Fibroblast of skin of back (primary cell): ENCODE measurements at regions not wholly inside any gene's neighbourhood (a gene's known extent, or its start where the extent isn't known, plus 50 kb on each side); places are given as distances from the start of the nearest gene placed in this dataset.

Experiments
- DNase-seq: peaks from one replicate; pipeline ENCODE4 v3.0.0-alpha.2; 2013

DNA sequence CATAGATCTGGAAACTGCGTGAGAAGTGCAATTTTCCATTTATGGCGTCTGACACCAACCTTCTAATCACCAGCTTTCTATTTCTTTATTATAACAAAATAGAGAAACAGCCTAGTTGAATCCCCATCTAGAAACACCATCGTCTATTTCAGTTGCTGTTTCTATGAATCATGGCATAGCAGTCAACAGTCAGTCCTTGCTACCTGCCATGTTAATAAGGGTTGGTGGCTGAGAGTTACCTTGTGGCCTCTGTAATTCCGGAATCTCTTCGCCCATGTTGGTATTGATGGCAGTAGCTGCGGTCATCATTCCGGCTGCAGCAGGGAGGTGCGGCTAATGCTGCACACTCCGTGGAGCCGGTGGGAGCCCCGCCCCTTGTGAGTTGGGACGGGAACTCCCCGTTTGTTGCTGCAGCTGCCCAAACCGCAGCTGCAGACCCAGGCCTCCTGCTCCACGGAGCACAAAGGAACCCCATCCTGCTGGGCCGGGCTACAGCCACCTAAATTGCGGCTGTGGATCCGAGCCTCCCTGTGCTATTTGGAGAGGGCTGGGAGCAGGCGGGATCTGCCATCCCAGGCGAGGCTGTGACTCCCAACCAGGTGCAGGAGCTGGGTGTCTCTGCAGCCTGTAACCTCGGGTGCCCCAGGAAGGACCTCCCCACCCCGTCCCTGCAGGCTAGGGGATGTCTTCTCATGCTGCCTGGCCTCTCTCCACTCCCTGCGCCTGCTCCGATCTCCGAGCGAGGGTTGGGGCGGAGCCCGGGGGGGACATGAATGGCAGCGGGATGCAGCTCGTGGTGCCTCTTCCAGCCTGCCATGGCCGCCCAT, 115.4 kb upstream of the STK26 start:
- no peak for DNase-seq

GRCh38 chrX:131910586-131910985, 112.5 kb upstream of the STK26 start:
- no peak for DNase-seq

DNA sequence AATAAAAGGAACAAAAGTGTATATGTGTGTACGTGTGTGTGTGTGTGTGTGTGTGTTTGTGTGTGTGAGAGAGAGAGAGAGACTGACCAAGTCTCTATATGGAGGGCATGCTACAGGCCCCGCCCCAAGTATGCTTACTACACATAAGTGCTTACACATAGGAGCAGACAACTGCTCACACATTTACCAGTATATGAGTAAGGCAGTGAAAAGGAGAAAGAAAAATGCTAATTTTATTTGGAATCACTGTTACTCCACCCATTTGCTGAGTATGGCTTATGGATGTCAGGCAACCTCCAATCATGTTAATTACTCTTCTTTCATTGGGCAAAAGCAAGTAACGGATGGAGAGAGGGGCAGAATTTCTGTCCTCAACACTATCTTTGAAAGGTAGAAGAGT, 107.6 kb upstream of the STK26 start:
- no peak for DNase-seq

GRCh38 chrX:131917588-131917987, 105.5 kb upstream of the STK26 start:
- no peak for DNase-seq

DNA sequence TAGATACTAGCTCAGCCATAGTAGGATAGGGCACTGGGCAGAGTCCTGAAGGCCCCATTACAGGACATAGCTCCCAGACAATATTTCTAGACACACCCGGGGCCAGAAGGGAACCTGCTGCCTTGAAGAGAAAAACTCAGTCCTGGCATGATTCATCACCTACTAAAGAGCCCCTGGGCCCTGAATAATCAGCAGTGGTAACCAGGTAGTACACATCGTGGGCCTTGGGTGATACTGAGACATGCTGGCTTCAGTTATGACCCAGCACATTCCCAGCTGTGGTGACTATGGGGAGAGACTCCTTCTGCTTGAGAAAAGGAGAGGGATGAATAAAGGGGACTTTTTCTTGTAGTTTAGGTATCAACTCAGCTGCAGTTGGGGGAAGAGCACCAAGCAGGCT, 104.3 kb upstream of the STK26 start:
- no peak for DNase-seq

GRCh38 chrX:131923614-131924250, 99.4 kb upstream of the STK26 start:
- DNase-seq = no peak

DNA sequence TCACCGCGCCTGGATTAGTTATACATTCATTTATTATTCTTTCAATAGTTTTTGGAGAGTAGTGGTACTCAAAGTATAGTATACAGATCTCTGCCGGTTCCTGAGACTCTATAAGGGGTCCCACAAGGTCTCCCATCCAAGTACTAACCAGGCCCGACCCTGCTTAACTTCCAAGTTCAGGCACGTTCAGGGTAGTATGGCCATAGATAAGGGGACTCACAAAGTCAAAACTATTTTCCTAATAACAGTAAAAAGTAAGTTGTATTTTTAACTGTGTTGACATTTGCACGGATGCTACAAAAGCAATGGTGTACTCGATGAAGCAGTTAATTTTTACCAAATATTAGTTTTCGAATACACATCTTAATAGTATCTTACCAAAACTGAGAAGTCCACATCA, 84.4 kb upstream of the STK26 start:
- no peak for DNase-seq

DNA sequence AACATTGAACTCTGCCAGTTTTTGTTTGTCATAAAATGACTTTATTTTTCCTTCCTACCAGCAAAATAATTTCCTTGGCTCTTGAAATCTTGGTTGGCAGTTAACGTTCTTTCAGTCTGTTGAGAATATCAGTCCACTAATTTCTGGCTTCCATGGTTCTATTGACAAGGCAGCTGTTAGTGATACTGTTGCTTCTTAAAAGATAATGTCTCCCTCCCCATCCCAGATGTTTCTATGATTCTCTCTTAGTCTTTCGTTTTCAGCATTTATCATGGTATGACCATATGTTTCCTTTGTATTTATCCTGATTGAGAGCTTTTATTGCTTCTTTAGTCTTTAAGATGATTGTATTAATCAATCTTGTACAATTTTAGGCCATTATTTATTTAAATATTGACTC, 81.1 kb upstream of the STK26 start:
- no peak for DNase-seq

DNA sequence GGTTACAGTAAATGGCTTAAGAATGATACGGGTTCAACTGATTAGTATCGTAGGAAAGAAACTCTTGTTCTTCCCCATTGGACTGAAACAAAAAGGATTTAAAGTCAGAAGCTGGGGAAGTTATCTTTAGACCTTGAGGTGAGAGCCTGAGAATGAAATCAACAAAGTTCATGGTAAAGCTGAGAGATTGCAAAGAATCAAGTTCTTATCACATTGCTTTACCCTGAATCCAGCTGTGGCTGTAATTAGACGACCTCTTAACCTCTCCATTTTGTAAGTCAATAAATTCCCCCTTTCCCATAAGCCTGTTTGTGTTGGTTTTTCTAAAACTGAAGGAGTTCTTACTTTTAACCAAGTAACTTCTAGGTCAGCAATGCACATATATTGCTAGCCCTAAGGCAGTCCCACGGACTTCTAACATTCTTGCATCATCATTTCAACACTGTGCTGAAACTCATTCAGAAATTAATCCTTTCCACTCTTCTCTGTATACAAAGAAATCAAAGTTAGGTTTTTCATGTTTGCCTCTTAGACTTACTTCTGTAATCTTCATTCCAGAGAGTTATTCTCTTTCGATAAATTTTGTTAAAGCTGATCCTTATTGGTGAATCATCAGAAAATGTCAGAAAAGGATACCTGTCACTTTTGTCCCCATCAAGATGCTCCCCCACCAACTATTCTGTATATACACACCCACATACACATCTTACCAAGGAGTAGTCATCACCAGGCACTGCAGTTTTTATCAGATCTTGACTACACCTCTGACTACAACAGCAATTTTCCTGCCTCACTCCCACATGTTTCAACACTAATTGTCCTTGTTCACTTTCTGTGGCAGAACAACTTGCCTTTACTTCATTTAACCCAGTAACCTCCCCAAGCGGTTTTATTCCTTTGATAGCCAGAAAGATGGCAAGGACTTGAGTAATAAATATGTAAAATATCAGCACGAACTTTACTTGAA, 77.9 kb upstream of the STK26 start:
- DNase-seq = no peak

- no peak for DNase-seq
Measured at GRCh38 chrX:131951166-131951565, 71.9 kb upstream of the STK26 start.

DNA sequence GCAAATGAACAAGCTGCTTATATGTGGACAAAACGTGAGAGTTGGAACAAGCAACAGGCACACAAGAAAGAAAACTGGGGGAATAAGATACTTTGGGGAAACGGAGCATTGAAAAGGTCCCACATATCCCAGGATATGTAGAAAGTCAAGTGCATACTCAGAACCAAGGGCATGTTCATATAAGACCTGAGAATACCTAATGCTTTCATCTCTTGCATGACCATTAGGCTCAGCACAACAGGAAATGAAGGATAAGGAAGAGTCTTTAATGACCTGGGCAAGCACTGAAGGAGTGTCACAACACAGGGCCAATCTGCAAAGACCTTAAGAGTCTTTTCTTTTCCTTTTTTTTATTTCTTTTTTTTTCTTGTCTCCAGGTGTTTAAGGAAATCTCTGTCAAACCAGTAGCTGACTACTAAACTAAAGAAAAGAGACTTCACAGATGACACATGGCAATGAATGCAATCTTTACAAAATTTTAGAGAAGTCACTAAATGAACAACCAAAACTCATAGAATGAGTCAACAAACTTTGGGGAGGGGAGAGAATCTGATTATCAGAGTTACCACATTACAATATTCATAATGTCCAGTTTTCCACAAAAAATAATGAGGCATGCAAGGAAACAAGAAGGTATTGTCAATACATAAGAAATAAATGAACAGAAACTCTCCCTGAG, 67.9 kb upstream of the STK26 start:
- no peak for DNase-seq

GRCh38 chrX:131958724-131959123, 64.4 kb upstream of the STK26 start:
- DNase-seq = no peak

GRCh38 chrX:131970347-131970746, 52.8 kb upstream of the STK26 start:
- no peak for DNase-seq
